GM19328 (cell line): ENCODE measurements at regions not wholly inside any gene's neighbourhood (a gene's known extent, or its start where the extent isn't known, plus 50 kb on each side); places are given as distances from the start of the nearest gene placed in this dataset.
"Not testable (repeated sequence)": the region's sequence is repeated elsewhere in the genome, so short reads cannot be mapped to it uniquely, and the experiment has no call there.

Experiments
- ATAC-seq: cut with Tn5 transposase; IDR thresholded peaks from one replicate; pipeline ENCODE4 v1.9.1; 2021; ENCODE audit warnings: mild to moderate bottlenecking, moderate library complexity; ENCODE audit not compliant: unreplicated experiment

- ATAC-seq, result no peak
Observed at GRCh38 chr4:154035341-154035740, 246.5 kb upstream of the SFRP2 start.

- ATAC-seq, result no peak
Observed at GRCh38 chr4:154033921-154034320, 245.0 kb upstream of the SFRP2 start.

- ATAC-seq, result no peak
Observed at GRCh38 chr4:154032914-154033313, 244.0 kb upstream of the SFRP2 start.

- ATAC-seq, result no peak
Observed at GRCh38 chr4:154030746-154031145, 241.9 kb upstream of the SFRP2 start.

GRCh38 chr4:154030152-154030551 is 241.3 kb upstream of the SFRP2 start:
- no peak for ATAC-seq

- ATAC-seq, result no peak
Observed at GRCh38 chr4:154029171-154029570, 240.3 kb upstream of the SFRP2 start.

- no peak for ATAC-seq
Observed at GRCh38 chr4:154025110-154025509, 236.2 kb upstream of the SFRP2 start.

GRCh38 chr4:154024097-154024694 is 235.3 kb upstream of the SFRP2 start:
- no peak for ATAC-seq

- ATAC-seq, result not testable (repeated sequence)
Observed at GRCh38 chr4:154023671-154024070, 234.8 kb upstream of the SFRP2 start.

GRCh38 chr4:154019811-154020210 is 230.9 kb upstream of the SFRP2 start:
- ATAC-seq, result no peak

GRCh38 chr4:154018659-154019058 is 229.8 kb upstream of the SFRP2 start:
- ATAC-seq, result no peak

- no peak for ATAC-seq
Observed at GRCh38 chr4:154015578-154015977, 226.7 kb upstream of the SFRP2 start.

- no peak for ATAC-seq
Observed at GRCh38 chr4:154014407-154015321, 225.8 kb upstream of the SFRP2 start.

- ATAC-seq, result no peak
Observed at GRCh38 chr4:154013576-154013975, 224.7 kb upstream of the SFRP2 start.

- ATAC-seq, result no peak
Observed at GRCh38 chr4:154010371-154010770, 221.5 kb upstream of the SFRP2 start.

GRCh38 chr4:154009788-154010187 is 220.9 kb upstream of the SFRP2 start:
- ATAC-seq, result no peak

GRCh38 chr4:154009191-154009590 is 220.3 kb upstream of the SFRP2 start:
- no peak for ATAC-seq

- no peak for ATAC-seq
Observed at GRCh38 chr4:154005171-154005520, 216.3 kb upstream of the SFRP2 start.

GRCh38 chr4:154004507-154005170 is 215.8 kb upstream of the SFRP2 start:
- ATAC-seq, result no peak

- ATAC-seq, result no peak
Observed at GRCh38 chr4:154004016-154004415, 215.1 kb upstream of the SFRP2 start.

- no peak for ATAC-seq
Observed at GRCh38 chr4:154003378-154003777, 214.5 kb upstream of the SFRP2 start.

- ATAC-seq, result no peak
Observed at GRCh38 chr4:154001193-154001592, 212.3 kb upstream of the SFRP2 start.
